ENCODE measurements at regions not wholly inside any gene's neighbourhood (a gene's known extent, or its start where the extent isn't known, plus 50 kb on each side); places are given as distances from the start of the nearest gene placed in this dataset.

DNA sequence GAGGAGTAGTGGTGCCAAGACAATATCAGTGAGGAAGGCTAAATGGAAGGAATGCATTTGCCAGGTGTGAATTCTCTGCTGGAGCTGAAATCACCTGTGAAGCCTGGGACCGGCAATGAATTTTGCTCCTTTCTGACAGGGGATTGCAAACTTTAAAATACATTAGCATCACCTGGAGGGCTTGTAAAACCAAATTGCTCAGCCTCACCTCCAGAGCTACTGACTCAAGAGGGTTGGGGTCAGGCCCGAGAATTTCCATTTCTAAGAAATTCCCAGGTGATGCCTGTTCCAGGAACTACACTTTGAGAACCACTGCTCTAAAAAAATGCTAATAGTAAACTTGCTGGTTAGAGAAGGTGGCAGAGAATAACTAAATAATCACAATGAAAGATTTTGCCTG lies 445.6 kb upstream of the RBMS3 start:
- no peak overlapping the region for H3K9ac ChIP-seq (ENCODE audit: control insufficient read depth, insufficient read depth, low read length)
- FAIRE-seq: no peak
- ChIA-PET POLR2A (no interaction called here), SMC1A (ENCODE audit: uncharacterized antibody, unreplicated experiment) (no interaction called here), CTCF (no interaction called here), RAD21 (ENCODE audit: unreplicated experiment) (interaction anchor here (0.8 to 1.2 kb wide), 2 partner anchors 161 to 1364 kb away, joined by 3 read pairs; no protein-coding TSS in a partner anchor)
- no peaks in the 10 kb centered on the region for H3K9me3 ChIP-seq (replicated peaks; ENCODE audit: control insufficient read depth, insufficient read depth, low read length)
- DNase-seq (ENCODE audit: low read depth, low spot score): no peak
- no peak for TF ChIP-seq ZNF217 (IDR thresholded peaks at IDR 0.05)
- no peak for TF ChIP-seq NR2C2 (IDR thresholded peaks at IDR 0.05; ENCODE audit: borderline replicate concordance, control insufficient read depth, insufficient read length, low read depth)
- no peaks in the 10 kb centered on the region for H3K27me3 ChIP-seq (replicated peaks in 1 of 2; ENCODE audit: control insufficient read depth in 2 of 2, insufficient read depth in 2 of 2, low read length in 1 of 2)
- no peaks in the 10 kb centered on the region for H4K20me1 ChIP-seq (ENCODE audit: control insufficient read depth, insufficient read depth)
- H3K4me3 ChIP-seq: no peak overlapping the region
- H3K4me2 ChIP-seq (ENCODE audit: control insufficient read depth, insufficient read depth): no peak overlapping the region
- no peaks in the 10 kb centered on the region for H3K36me3 ChIP-seq (ENCODE audit: control insufficient read depth in 2 of 2, insufficient read depth in 2 of 2, low read length in 1 of 2)
- no peak overlapping the region for H2AFZ ChIP-seq (ENCODE audit: control insufficient read depth, low read depth, low read length)
- H3K79me2 ChIP-seq (ENCODE audit: control insufficient read depth, insufficient read depth, low read length): no peaks in the 10 kb centered on the region
- H3K27ac ChIP-seq (ENCODE audit: control insufficient read depth, insufficient read depth): no peak overlapping the region
- BruUV-seq (replicated peaks): no TSS peak
- WGBS (ENCODE audit: insufficient coverage, insufficient replicate concordance, low lambda C conversion rate, missing lambda C conversion rate): 12% methylated on average over 2 of the region's 2 CpGs
- no peak for ATAC-seq
- intact Hi-C loops (cut with micrococcal nuclease; ENCODE audit: unreplicated experiment) (no loop called here), in situ Hi-C loops (cut with MboI) (no loop called here)
- H3K4me1 ChIP-seq (ENCODE audit: control insufficient read depth, insufficient read depth, low read length): no peaks in the 10 kb centered on the region

DNA sequence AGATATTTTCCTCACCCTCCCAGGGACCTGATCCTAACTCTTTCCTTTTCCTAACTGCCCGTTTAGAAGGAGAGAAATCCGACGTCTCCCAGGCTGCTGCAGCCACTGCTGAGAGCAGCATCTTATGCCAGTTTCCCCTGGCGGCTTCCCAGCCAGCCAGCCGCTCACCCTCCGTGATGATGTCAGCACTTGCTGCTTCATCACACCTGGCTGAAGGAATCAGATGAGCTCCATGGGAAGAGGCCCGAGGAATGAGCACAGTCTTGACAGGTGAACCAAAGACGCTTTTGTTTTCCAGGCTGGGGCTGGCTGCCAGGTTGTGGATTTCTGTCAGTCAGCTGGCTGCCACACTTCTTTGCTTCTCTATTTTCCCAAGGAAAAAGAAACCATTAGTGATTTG lies 445.1 kb upstream of the RBMS3 start:
- in situ Hi-C loops (cut with MboI) (no loop called here), intact Hi-C loops (cut with micrococcal nuclease; ENCODE audit: unreplicated experiment) (no loop called here)
- H3K36me3 ChIP-seq (ENCODE audit: control insufficient read depth in 2 of 2, insufficient read depth in 2 of 2, low read length in 1 of 2): no peaks in the 10 kb centered on the region
- FAIRE-seq: no peak
- no peak overlapping the region for H2AFZ ChIP-seq (ENCODE audit: control insufficient read depth, low read depth, low read length)
- RAD21 ChIA-PET (ENCODE audit: unreplicated experiment): interaction anchor here (0.8 to 1.2 kb wide), 2 partner anchors 160 to 1364 kb away, joined by 3 read pairs; no protein-coding TSS in a partner anchor
- POLR2A ChIA-PET: no interaction called here
- H3K4me3 ChIP-seq: no peak overlapping the region
- no peak for ATAC-seq
- no peak for DNase-seq (ENCODE audit: low read depth, low spot score)
- TF ChIP-seq PAX8 (IDR thresholded peaks at IDR 0.05): no peak
- no peak for TF ChIP-seq CREM (IDR thresholded peaks at IDR 0.05; ENCODE audit: low read depth)
- no peak for TF ChIP-seq RCOR1 (conservative IDR thresholded peaks at IDR 0.05; ENCODE audit: low read depth, low read length)
- TF ChIP-seq RAD21 (IDR thresholded peaks at IDR 0.05; ENCODE audit: insufficient read depth, low read depth, low read length): no peak
- no peak for TF ChIP-seq MTA2 (IDR thresholded peaks at IDR 0.05; ENCODE audit: low read depth)
- no peak for TF ChIP-seq EED (IDR thresholded peaks at IDR 0.05; ENCODE audit: low read depth)
- TF ChIP-seq, protein P1, sequence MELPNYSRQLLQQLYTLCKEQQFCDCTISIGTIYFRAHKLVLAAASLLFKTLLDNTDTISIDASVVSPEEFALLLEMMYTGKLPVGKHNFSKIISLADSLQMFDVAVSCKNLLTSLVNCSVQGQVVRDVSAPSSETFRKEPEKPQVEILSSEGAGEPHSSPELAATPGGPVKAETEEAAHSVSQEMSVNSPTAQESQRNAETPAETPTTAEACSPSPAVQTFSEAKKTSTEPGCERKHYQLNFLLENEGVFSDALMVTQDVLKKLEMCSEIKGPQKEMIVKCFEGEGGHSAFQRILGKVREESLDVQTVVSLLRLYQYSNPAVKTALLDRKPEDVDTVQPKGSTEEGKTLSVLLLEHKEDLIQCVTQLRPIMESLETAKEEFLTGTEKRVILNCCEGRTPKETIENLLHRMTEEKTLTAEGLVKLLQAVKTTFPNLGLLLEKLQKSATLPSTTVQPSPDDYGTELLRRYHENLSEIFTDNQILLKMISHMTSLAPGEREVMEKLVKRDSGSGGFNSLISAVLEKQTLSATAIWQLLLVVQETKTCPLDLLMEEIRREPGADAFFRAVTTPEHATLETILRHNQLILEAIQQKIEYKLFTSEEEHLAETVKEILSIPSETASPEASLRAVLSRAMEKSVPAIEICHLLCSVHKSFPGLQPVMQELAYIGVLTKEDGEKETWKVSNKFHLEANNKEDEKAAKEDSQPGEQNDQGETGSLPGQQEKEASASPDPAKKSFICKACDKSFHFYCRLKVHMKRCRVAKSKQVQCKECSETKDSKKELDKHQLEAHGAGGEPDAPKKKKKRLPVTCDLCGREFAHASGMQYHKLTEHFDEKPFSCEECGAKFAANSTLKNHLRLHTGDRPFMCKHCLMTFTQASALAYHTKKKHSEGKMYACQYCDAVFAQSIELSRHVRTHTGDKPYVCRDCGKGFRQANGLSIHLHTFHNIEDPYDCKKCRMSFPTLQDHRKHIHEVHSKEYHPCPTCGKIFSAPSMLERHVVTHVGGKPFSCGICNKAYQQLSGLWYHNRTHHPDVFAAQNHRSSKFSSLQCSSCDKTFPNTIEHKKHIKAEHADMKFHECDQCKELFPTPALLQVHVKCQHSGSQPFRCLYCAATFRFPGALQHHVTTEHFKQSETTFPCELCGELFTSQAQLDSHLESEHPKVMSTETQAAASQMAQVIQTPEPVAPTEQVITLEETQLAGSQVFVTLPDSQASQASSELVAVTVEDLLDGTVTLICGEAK (IDR thresholded peaks at IDR 0.05; ENCODE audit: borderline replicate concordance): no peak
- TF ChIP-seq, protein P2, sequence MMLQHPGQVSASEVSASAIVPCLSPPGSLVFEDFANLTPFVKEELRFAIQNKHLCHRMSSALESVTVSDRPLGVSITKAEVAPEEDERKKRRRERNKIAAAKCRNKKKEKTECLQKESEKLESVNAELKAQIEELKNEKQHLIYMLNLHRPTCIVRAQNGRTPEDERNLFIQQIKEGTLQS (IDR thresholded peaks at IDR 0.05; ENCODE audit: borderline replicate concordance, extremely low read depth, low read depth, low read length): no peak
- TF ChIP-seq, protein P3, sequence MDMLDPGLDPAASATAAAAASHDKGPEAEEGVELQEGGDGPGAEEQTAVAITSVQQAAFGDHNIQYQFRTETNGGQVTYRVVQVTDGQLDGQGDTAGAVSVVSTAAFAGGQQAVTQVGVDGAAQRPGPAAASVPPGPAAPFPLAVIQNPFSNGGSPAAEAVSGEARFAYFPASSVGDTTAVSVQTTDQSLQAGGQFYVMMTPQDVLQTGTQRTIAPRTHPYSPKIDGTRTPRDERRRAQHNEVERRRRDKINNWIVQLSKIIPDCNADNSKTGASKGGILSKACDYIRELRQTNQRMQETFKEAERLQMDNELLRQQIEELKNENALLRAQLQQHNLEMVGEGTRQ (IDR thresholded peaks at IDR 0.05; ENCODE audit: borderline replicate concordance, low read depth, low read length): no peak
- no peak for TF ChIP-seq CBFB (IDR thresholded peaks at IDR 0.05; ENCODE audit: low read depth)
- peaks cover 3% of the 10 kb centered on the region; the same call in 1 of the 2 replicates for H3K4me1 ChIP-seq (ENCODE audit: control insufficient read depth, insufficient read depth, low read length)
- CTCF ChIA-PET: no interaction called here
- no peaks in the 10 kb centered on the region for H3K79me2 ChIP-seq (ENCODE audit: control insufficient read depth, insufficient read depth, low read length)
- H3K9me3 ChIP-seq (replicated peaks; ENCODE audit: control insufficient read depth, insufficient read depth, low read length): no peaks in the 10 kb centered on the region
- WGBS (ENCODE audit: insufficient coverage, insufficient replicate concordance, low lambda C conversion rate, missing lambda C conversion rate): 15% methylated on average over 8 of the region's 8 CpGs
- BruUV-seq (replicated peaks): no TSS peak
- no peak overlapping the region for H3K9ac ChIP-seq (ENCODE audit: control insufficient read depth, insufficient read depth, low read length)
- H3K27ac ChIP-seq (ENCODE audit: control insufficient read depth, insufficient read depth): no peak overlapping the region
- H3K4me2 ChIP-seq (ENCODE audit: control insufficient read depth, insufficient read depth): no peak overlapping the region
- SMC1A ChIA-PET (ENCODE audit: uncharacterized antibody, unreplicated experiment): no interaction called here
- no peaks in the 10 kb centered on the region for H3K27me3 ChIP-seq (replicated peaks in 1 of 2; ENCODE audit: control insufficient read depth in 2 of 2, insufficient read depth in 2 of 2, low read length in 1 of 2)
- no peaks in the 10 kb centered on the region for H4K20me1 ChIP-seq (ENCODE audit: control insufficient read depth, insufficient read depth)

Measured in GM12878 (cell line).